Heart left ventricle (tissue), 16 donors: ENCODE measurements at regions not wholly inside any gene's neighbourhood (a gene's known extent, or its start where the extent isn't known, plus 50 kb on each side); places are given as distances from the start of the nearest gene placed in this dataset.

ENCODE experiments used
- ATAC-seq, 4 donors: fragments of 200-7000 bp; cut with Tn5 transposase; one replicate each; pipeline ENCODE4 v1.9.1; 2020 to 2022; ENCODE audit warnings: moderate library complexity in 4 of 4, mild to moderate bottlenecking in 3 of 4, moderate number of reproducible peaks in 1 of 4
- DNase-seq, 5 donors: peaks; one replicate each; pipeline ENCODE4 v3.0.0-alpha.2; 2020
- H3K27ac ChIP-seq, 12 donors: fragments of 200-600 bp; sonication (generic) in 4 of 12; one replicate each; pipeline versions ENCODE4 v1.5.0 to v1.8.0; 2016 to 2022; ENCODE audit warnings: mild to moderate bottlenecking in 2 of 12
- H3K27me3 ChIP-seq, 9 donors: fragments of 200-600 bp; sonication (generic) in 2 of 9; one replicate each; pipeline versions ENCODE4 v1.5.1 to v1.8.0; 2016 to 2022; ENCODE audit warnings: mild to moderate bottlenecking in 3 of 9
- H3K36me3 ChIP-seq, 9 donors: fragments of 200-600 bp; sonication (generic) in 2 of 9; one replicate each; pipeline versions ENCODE4 v1.5.0 to v1.8.0; 2018 to 2022; ENCODE audit warnings: mild to moderate bottlenecking in 2 of 9
- H3K4me1 ChIP-seq, 12 donors: fragments of 200-600 bp; sonication (generic) in 4 of 12; one replicate each; pipeline versions ENCODE4 v1.5.0 to v1.8.0; 2016 to 2022; ENCODE audit warnings: mild to moderate bottlenecking in 3 of 12
- H3K4me3 ChIP-seq, 12 donors: fragments of 200-600 bp; sonication (generic) in 4 of 12; one replicate each; pipeline versions ENCODE4 v1.5.0 to v1.8.0; 2017 to 2022; ENCODE audit warnings: mild to moderate bottlenecking in 9 of 12, moderate library complexity in 4 of 12
- H3K9me3 ChIP-seq, 12 donors: fragments of 200-600 bp; sonication (generic) in 4 of 12; one replicate each; pipeline versions ENCODE4 v1.5.0 to v1.8.0; 2016 to 2022; ENCODE audit warnings: mild to moderate bottlenecking in 1 of 12
- CTCF ChIP-seq, 12 donors: fragments of 200-600 bp; sonication (generic) in 4 of 12; IDR thresholded peaks; one replicate each; pipeline versions ENCODE4 v1.5.0 to v1.8.0; 2018 to 2022; ENCODE audit warnings: antibody characterized with exemption in 12 of 12, mild to moderate bottlenecking in 5 of 12
- POLR2A ChIP-seq, 2 donors: fragments of 450-650 bp; IDR thresholded peaks; one replicate each; pipeline ENCODE4 v1.6.1; 2017; ENCODE audit warnings: antibody characterized with exemption in 2 of 2, mild to moderate bottlenecking in 2 of 2, moderate library complexity in 2 of 2
- WGBS, 4 donors: extraction: QIAGEN DNeasy Blood & Tissue Kit in 2 of 4; methylation state at CpG; one replicate each; pipeline versions ENCODE4 v1.1.5 to v1.1.7; 2013 to 2018; 5-methylcytosine and 5-hydroxymethylcytosine counted together
- intact Hi-C, 10 donors: fragments of 100-400 bp; cut with DNase I; formaldehyde crosslinking; loops; one replicate each; pipeline versions ENCODE4 v1.11.1 to v1.14.2; 2022
- donor health status: ischemic (EF 13 %, LVEDD 7.1; RV severe dilation, severe dysfunction).
- donor health status: healthy with polysubstance abuse.
- donor health status: DM: no; HTN: yes; CAD: no.
- donor health status: DM: no; HTN: no; CAD: no.
- donor health status: ischemic (EF 25% LVEDD 6.9; RV normal size, moderate dysfunction).
- donor health status: ischemic (EF 25% LVEDD 5.7; RV mildly dilated, moderate dysfunction).
- donor health status: healthy.
- donor health status: DM: yes; HTN: yes; CAD: no.
- donor health status: ischemic (EF 35%, LVEDD 5.7; RV mildly dilated, moderate dysfunction).
- donor health status: nonischemic (EF 11% LVEDD 7.7; RV severe dilation, severe dysfunction).
- donor health status: DM: yes; HTN: yes; CAD: no.
- donor health status: PGD.
- donor health status: ischemic (EF 29% LVEDD 5.4; RV normal size, mild dysfunction).
- donor health status: nonischemic (EF 23%, LVEDD 6.1; RV moderate dilation, normal function).

GRCh38 chr10:57849691-57850357 lies 417.9 kb downstream of the IPMK start:
- no peak overlapping the region for H3K27ac ChIP-seq
- H3K36me3 ChIP-seq, result no peaks in the 10 kb centered on the region
- DNase-seq, result no peak
- TF ChIP-seq CTCF (IDR thresholded peaks at IDR 0.05), result peak in 9 of 12 donors; percentile 14 to 55 (median 45)
- TF ChIP-seq POLR2A (IDR thresholded peaks at IDR 0.05), result no peak
- H3K9me3 ChIP-seq, result no peaks in the 10 kb centered on the region
- no peak overlapping the region for H3K4me3 ChIP-seq
- WGBS, 4 donors, result 24 to 45% (median 41%) methylated on average over 1 of the region's 1 CpG
- intact Hi-C loops, result loop anchor here in 9 of 10 donors (5.0 to 10.0 kb wide), 8 partner anchors 112 to 275 kb away; no protein-coding TSS in a partner anchor
- H3K27me3 ChIP-seq, result no peaks in the 10 kb centered on the region
- peaks cover 0 to 8% (median 0%) of the 10 kb centered on the region in 12 donors for H3K4me1 ChIP-seq
- no peak for ATAC-seq

DNA sequence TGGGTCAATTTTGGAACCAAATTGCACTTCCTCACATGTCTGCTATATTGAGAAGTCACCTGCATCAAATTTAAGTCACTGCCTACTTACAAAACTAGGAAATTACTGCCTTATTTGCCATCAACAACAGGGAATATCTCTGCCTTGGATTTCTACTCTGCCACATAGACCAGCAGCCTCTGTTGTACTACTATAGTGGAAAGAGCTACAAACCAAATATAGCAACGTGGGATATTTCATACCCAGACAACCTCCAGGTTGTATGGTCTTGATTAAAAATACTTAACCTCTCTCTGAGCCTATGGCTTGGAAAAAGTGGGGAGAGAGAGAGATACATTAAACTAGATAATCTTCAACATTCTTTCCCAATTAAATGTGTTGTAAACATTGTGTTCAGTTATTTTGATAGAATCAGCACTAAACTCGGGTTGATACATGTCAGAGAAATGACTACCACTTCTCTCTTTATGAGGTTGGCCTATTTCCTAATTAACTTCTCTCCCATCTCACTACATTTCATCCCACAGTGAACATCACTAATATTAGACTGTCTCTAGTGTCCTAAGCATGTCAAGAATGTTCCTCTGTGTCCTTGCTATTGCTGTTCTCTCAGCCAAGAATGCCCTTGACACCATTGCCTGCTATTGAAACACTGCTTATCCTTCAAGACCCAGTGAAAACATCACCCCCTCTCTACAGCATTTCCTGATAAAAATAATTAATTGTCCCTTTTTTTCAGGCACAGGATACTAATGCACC lies 421.2 kb downstream of the IPMK start:
- Histone ChIP-seq H3K4me3 (no peak overlapping the region), H3K27ac (peak overlapping the region in 10 of 12 donors; percentile 20 to 86 (median 56)), H3K36me3 (no peaks in the 10 kb centered on the region), H3K9me3 (peaks cover 0 to 8% (median 0%) of the 10 kb centered on the region in 12 donors), H3K4me1 (peaks cover 0 to 8% (median 0%) of the 10 kb centered on the region in 12 donors), H3K27me3 (no peaks in the 10 kb centered on the region)
- no peak for TF ChIP-seq CTCF (IDR thresholded peaks at IDR 0.05)
- TF ChIP-seq POLR2A (IDR thresholded peaks at IDR 0.05), result no peak
- intact Hi-C loops, result loop anchor here in 6 of 10 donors (2.0 to 10.0 kb wide), 7 partner anchors 116 to 264 kb away; no protein-coding TSS in a partner anchor
- peak; percentile 89 to 97 (median 94) for ATAC-seq
- peak in 1 of 5 donors; percentile 18 for DNase-seq
- WGBS, 4 donors, result 32 to 34% (median 33%) methylated on average over 2 of the region's 2 CpGs

DNA sequence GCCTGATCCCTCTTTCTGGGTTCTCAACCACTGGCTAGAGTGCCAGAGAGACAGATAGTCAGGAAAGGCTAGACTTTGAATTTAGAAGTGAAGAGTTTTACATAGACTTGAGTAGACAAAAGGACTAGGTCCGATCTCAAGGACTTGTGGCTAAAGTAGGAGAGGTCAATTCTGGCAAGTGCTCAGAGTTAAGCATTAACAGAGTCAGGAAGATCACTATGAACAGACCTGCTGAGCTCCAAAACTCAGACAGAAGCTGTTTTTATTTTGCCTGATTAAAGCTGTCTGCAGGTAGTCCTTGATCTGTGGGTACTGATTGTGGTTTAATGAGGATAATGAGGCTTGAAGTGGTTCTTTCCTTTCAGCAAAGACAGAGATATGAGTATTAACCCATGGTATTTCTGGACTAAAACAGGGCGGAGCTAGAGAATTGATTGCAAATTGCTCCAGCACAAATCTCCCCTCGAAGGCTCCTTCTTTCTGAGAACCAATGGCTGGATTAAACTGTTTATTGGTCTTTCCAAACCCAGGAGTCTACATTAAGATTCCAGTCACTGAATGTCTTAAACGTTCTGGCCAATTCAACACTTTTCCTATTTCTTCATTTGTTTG lies 423.2 kb downstream of the IPMK start:
- WGBS, 4 donors, result 61 to 73% (median 67%) methylated on average over 4 of the region's 4 CpGs
- intact Hi-C loops, result loop anchor here in 4 of 10 donors (10.0 kb wide), 3 partner anchors 120 to 130 kb away; no protein-coding TSS in a partner anchor
- no peaks in the 10 kb centered on the region for H3K36me3 ChIP-seq
- no peak overlapping the region for H3K27ac ChIP-seq
- peaks cover 0 to 14% (median 0%) of the 10 kb centered on the region in 12 donors for H3K9me3 ChIP-seq
- ATAC-seq, result no peak
- DNase-seq, result no peak
- peaks cover 0 to 8% (median 0%) of the 10 kb centered on the region in 12 donors for H3K4me1 ChIP-seq
- no peaks in the 10 kb centered on the region for H3K27me3 ChIP-seq
- H3K4me3 ChIP-seq, result no peak overlapping the region
- no peak for TF ChIP-seq CTCF (IDR thresholded peaks at IDR 0.05)
- TF ChIP-seq POLR2A (IDR thresholded peaks at IDR 0.05), result no peak
